ENCODE measurements at regions not wholly inside any gene's neighbourhood (a gene's known extent, or its start where the extent isn't known, plus 50 kb on each side); places are given as distances from the start of the nearest gene placed in this dataset.

GRCh38 chr15:45743426-45744235, 108.8 kb downstream of the SQOR start:
- DNase-seq (ENCODE audit: low read depth in 2 of 2), result no peak

- no peak for DNase-seq (ENCODE audit: low read depth in 2 of 2)
Measured at GRCh38 chr15:45744236-45744589, 109.4 kb downstream of the SQOR start.

GRCh38 chr15:45747426-45747825, 112.6 kb downstream of the SQOR start:
- DNase-seq (ENCODE audit: low read depth in 2 of 2), result no peak

- no peak for DNase-seq (ENCODE audit: low read depth in 2 of 2)
Measured at GRCh38 chr15:45751629-45752028, 116.8 kb downstream of the SQOR start.

GRCh38 chr15:45759936-45760335, 125.1 kb downstream of the SQOR start:
- DNase-seq (ENCODE audit: low read depth in 2 of 2), result no peak

GRCh38 chr15:45762726-45763125, 127.9 kb downstream of the SQOR start:
- no peak for DNase-seq (ENCODE audit: low read depth in 2 of 2)

- no peak for DNase-seq (ENCODE audit: low read depth in 2 of 2)
Measured at GRCh38 chr15:45763170-45763869, 128.5 kb downstream of the SQOR start.

GRCh38 chr15:45773149-45773548, 138.3 kb downstream of the SQOR start:
- DNase-seq (ENCODE audit: low read depth in 2 of 2), result no peak

GRCh38 chr15:45776772-45777171, 141.9 kb downstream of the SQOR start:
- DNase-seq (ENCODE audit: low read depth in 2 of 2), result no peak

- no peak for DNase-seq (ENCODE audit: low read depth in 2 of 2)
Measured at GRCh38 chr15:45777781-45778180, 143.0 kb downstream of the SQOR start.

- DNase-seq (ENCODE audit: low read depth in 2 of 2), result no peak
Measured at GRCh38 chr15:45780352-45780751, 145.5 kb downstream of the SQOR start.

- DNase-seq (ENCODE audit: low read depth in 2 of 2), result no peak
Measured at GRCh38 chr15:45784656-45785055, 149.8 kb downstream of the SQOR start.

- DNase-seq (ENCODE audit: low read depth in 2 of 2), result no peak
Measured at GRCh38 chr15:45785897-45786296, 151.1 kb downstream of the SQOR start.

- DNase-seq (ENCODE audit: low read depth in 2 of 2), result peak in 1 of 2 experiments; percentile 10
Measured at GRCh38 chr15:45790325-45790943, 155.6 kb downstream of the SQOR start.

- no peak for DNase-seq (ENCODE audit: low read depth in 2 of 2)
Measured at GRCh38 chr15:45794304-45794703, 159.5 kb downstream of the SQOR start.

- DNase-seq (ENCODE audit: low read depth in 2 of 2), result no peak
Measured at GRCh38 chr15:45794712-45795439, 160.0 kb downstream of the SQOR start.

GRCh38 chr15:45795440-45796069, 160.7 kb downstream of the SQOR start:
- no peak for DNase-seq (ENCODE audit: low read depth in 2 of 2)

GRCh38 chr15:45796433-45796832, 161.6 kb downstream of the SQOR start:
- DNase-seq (ENCODE audit: low read depth in 2 of 2), result no peak

GRCh38 chr15:45799508-45799907, 164.7 kb downstream of the SQOR start:
- DNase-seq (ENCODE audit: low read depth in 2 of 2), result no peak

GRCh38 chr15:45801543-45801942, 166.7 kb downstream of the SQOR start:
- DNase-seq (ENCODE audit: low read depth in 2 of 2), result no peak

GRCh38 chr15:45802140-45802539, 167.3 kb downstream of the SQOR start:
- DNase-seq (ENCODE audit: low read depth in 2 of 2), result no peak

GRCh38 chr15:45804028-45804427, 169.2 kb downstream of the SQOR start:
- no peak for DNase-seq (ENCODE audit: low read depth in 2 of 2)
